ENCODE measurements at regions not wholly inside any gene's neighbourhood (a gene's known extent, or its start where the extent isn't known, plus 50 kb on each side); places are given as distances from the start of the nearest gene placed in this dataset.

- TF ChIP-seq SNAI2 (CRISPR knock-in tag; IDR thresholded peaks at IDR 0.05) (peak; percentile 52; the same call in 1 of the 2 replicates), ISL1 (CRISPR knock-in tag; IDR thresholded peaks at IDR 0.05) (peak; percentile 45; the same call in 1 of the 2 replicates), ZNF70 (CRISPR knock-in tag; IDR thresholded peaks at IDR 0.05) (no peak), RARB (CRISPR knock-in tag; IDR thresholded peaks at IDR 0.05) (no peak), ZC3H10 (CRISPR knock-in tag; IDR thresholded peaks at IDR 0.05) (no peak)
- ATAC-seq = peak; percentile 76
Measured at GRCh38 chr13:74061926-74062595, 72.1 kb downstream of the KLF12 start.

GRCh38 chr13:74056801-74057542 is 77.2 kb downstream of the KLF12 start:
- ATAC-seq = no peak

GRCh38 chr13:74052402-74052928 is 81.7 kb downstream of the KLF12 start:
- ATAC-seq = no peak
- TF ChIP-seq ESRRG (CRISPR knock-in tag; IDR thresholded peaks at IDR 0.05) = no peak
- TF ChIP-seq CSDC2 (CRISPR knock-in tag; IDR thresholded peaks at IDR 0.05) = no peak
- no peak for TF ChIP-seq CSRNP3 (CRISPR knock-in tag; IDR thresholded peaks at IDR 0.05)
- TF ChIP-seq ZC3H10 (CRISPR knock-in tag; IDR thresholded peaks at IDR 0.05) = no peak
- TF ChIP-seq ZNF565 (CRISPR knock-in tag; conservative IDR thresholded peaks at IDR 0.05; ENCODE audit: low read depth) = no peak
- TF ChIP-seq ZFP3 (CRISPR knock-in tag; IDR thresholded peaks at IDR 0.05) = no peak
- no peak for TF ChIP-seq PPARA (CRISPR knock-in tag; IDR thresholded peaks at IDR 0.05; ENCODE audit: borderline replicate concordance)
- TF ChIP-seq TSHZ2 (CRISPR knock-in tag; IDR thresholded peaks at IDR 0.05) = no peak
- TF ChIP-seq RARB (CRISPR knock-in tag; IDR thresholded peaks at IDR 0.05) = no peak

More at GRCh38 chr13:74056801-74057542, 77.2 kb downstream of the KLF12 start:
- TF ChIP-seq ZFP3 (CRISPR knock-in tag; IDR thresholded peaks at IDR 0.05) = no peak
- no peak for TF ChIP-seq CSRNP3 (CRISPR knock-in tag; IDR thresholded peaks at IDR 0.05)
- TF ChIP-seq POU6F1 (CRISPR knock-in tag; IDR thresholded peaks at IDR 0.05; ENCODE audit: borderline replicate concordance, low read depth) = no peak

GRCh38 chr13:74048756-74049155 is 85.4 kb downstream of the KLF12 start:
- TF ChIP-seq RARB (CRISPR knock-in tag; IDR thresholded peaks at IDR 0.05) (no peak), GLIS3 (CRISPR knock-in tag; IDR thresholded peaks at IDR 0.05) (no peak), ZFP30 (CRISPR knock-in tag; IDR thresholded peaks at IDR 0.05) (no peak), ISL1 (CRISPR knock-in tag; IDR thresholded peaks at IDR 0.05) (no peak), TSHZ2 (CRISPR knock-in tag; IDR thresholded peaks at IDR 0.05) (no peak), TOX (CRISPR knock-in tag; IDR thresholded peaks at IDR 0.05; ENCODE audit: borderline replicate concordance) (no peak), ZNF8 (CRISPR knock-in tag; IDR thresholded peaks at IDR 0.05) (no peak), POU6F1 (CRISPR knock-in tag; IDR thresholded peaks at IDR 0.05; ENCODE audit: borderline replicate concordance, low read depth) (no peak), BACH2 (CRISPR knock-in tag; IDR thresholded peaks at IDR 0.05; ENCODE audit: borderline replicate concordance) (no peak), SNAI2 (CRISPR knock-in tag; IDR thresholded peaks at IDR 0.05) (no peak), ZC3H10 (CRISPR knock-in tag; IDR thresholded peaks at IDR 0.05) (no peak), ZFP3 (CRISPR knock-in tag; IDR thresholded peaks at IDR 0.05) (no peak)
- ATAC-seq = no peak
